T-cell (primary cell): ENCODE measurements at regions not wholly inside any gene's neighbourhood (a gene's known extent, or its start where the extent isn't known, plus 50 kb on each side); places are given as distances from the start of the nearest gene placed in this dataset.

Source experiments
- ATAC-seq, 4 experiments: fragments of 200-7000 bp in 3 of 4; fragments of 150-1000 bp in 1 of 4; cut with Tn5 transposase; replicated peaks in 1 of 4; 1 replicate in 3 of 4; 2 replicates in 1 of 4; pipeline ENCODE4 v1.10.0; 2021; ENCODE audit warnings: moderate library complexity in 3 of 4, mild to moderate bottlenecking in 2 of 4, moderate number of reproducible peaks in 1 of 4
- CTCF ChIA-PET, 2 donors: fragments of 300-600 bp; sonication (Branson Sonifier 250); formaldehyde crosslinking; loops; one replicate each; lab custom pipeline; 2022; ENCODE audit warnings: antibody characterized with exemption in 2 of 2; lab: Charles Lee
- POLR2A ChIA-PET, 2 donors: fragments of 300-600 bp; sonication (Branson Sonifier 250); formaldehyde crosslinking; loops; one replicate each; lab custom pipeline; 2022; ENCODE audit warnings: antibody characterized with exemption in 2 of 2; lab: Charles Lee
- DNase-seq, 35 experiments: peaks; one replicate each; pipeline versions ENCODE4 v3.0.0 to v3.0.0-alpha.2; 2013 to 2023
- H3K27ac ChIP-seq: one replicate; pipeline ENCODE4 v1.5.1; 2013; ENCODE audit warnings: low read length
- H3K27me3 ChIP-seq, 2 experiments: replicated peaks in 1 of 2; 1 replicate in 1 of 2; 2 replicates in 1 of 2; pipeline versions ENCODE4 v1.6.1 to v1.7.0; 2013; ENCODE audit warnings: low read length in 1 of 2, mixed read lengths in 1 of 2; ENCODE audit not compliant: control insufficient read depth in 2 of 2, insufficient read depth in 2 of 2; ENCODE audit errors: extremely low read depth in 1 of 2
- H3K36me3 ChIP-seq, 2 donors: 1 replicate in 1 of 2; 2 replicates in 1 of 2; pipeline versions ENCODE4 v1.6.1 to v1.7.0; 2013; ENCODE audit warnings: low read length in 1 of 2; ENCODE audit not compliant: control insufficient read depth in 2 of 2, insufficient read depth in 1 of 2; ENCODE audit errors: extremely low read depth in 1 of 2
- H3K4me1 ChIP-seq, 2 experiments: 1 replicate in 1 of 2; 2 replicates in 1 of 2; pipeline versions ENCODE4 v1.6.1 to v1.7.0; 2013; ENCODE audit warnings: low read length in 2 of 2, mixed read lengths in 1 of 2; ENCODE audit not compliant: insufficient read depth in 2 of 2, control insufficient read depth in 1 of 2; ENCODE audit errors: extremely low read depth in 1 of 2
- H3K4me3 ChIP-seq, 2 donors: 1 replicate in 1 of 2; 2 replicates in 1 of 2; pipeline versions ENCODE4 v1.5.1 to v1.7.0; 2013; ENCODE audit warnings: mild to moderate bottlenecking in 2 of 2, low read length in 1 of 2, moderate library complexity in 1 of 2; ENCODE audit not compliant: control insufficient read depth in 1 of 2; ENCODE audit errors: extremely low read depth in 1 of 2
- H3K9me3 ChIP-seq: 2 replicates; pipeline ENCODE4 v1.7.0; 2013
- H3K27ac Mint-ChIP-seq, 2 donors: one replicate each; pipeline ENCODE4 v1.8.0; 2020 to 2021; ENCODE audit warnings: mild to moderate bottlenecking in 2 of 2, mixed read lengths in 2 of 2
- H3K27me3 Mint-ChIP-seq, 2 donors: one replicate each; pipeline ENCODE4 v1.8.0; 2021 to 2022; ENCODE audit warnings: mixed read lengths in 2 of 2
- H3K36me3 Mint-ChIP-seq: one replicate; pipeline ENCODE4 v1.8.0; 2021; ENCODE audit warnings: mixed read lengths
- H3K4me1 Mint-ChIP-seq, 3 donors: one replicate each; pipeline ENCODE4 v1.8.0; 2020 to 2022; ENCODE audit warnings: mixed read lengths in 3 of 3, mild to moderate bottlenecking in 1 of 3
- H3K4me3 Mint-ChIP-seq, 3 donors: one replicate each; pipeline ENCODE4 v1.8.0; 2020 to 2022; ENCODE audit warnings: mild to moderate bottlenecking in 3 of 3, mixed read lengths in 3 of 3, moderate library complexity in 3 of 3
- H3K9me3 Mint-ChIP-seq, 3 donors: one replicate each; pipeline ENCODE4 v1.8.0; 2020 to 2022; ENCODE audit warnings: mixed read lengths in 3 of 3
- WGBS: methylation state at CpG from one replicate; pipeline ENCODE4 v1.1.5; 2013; ENCODE audit warnings: missing lambda C conversion rate; ENCODE audit not compliant: insufficient coverage; 5-methylcytosine and 5-hydroxymethylcytosine counted together

GRCh38 chr2:212730994-212731393, 192.4 kb upstream of the ERBB4 start:
- POLR2A ChIA-PET, result no interaction called here
- H3K27me3 ChIP-seq, result no peaks in the 10 kb centered on the region
- 9% methylated on average over 2 of the region's 2 CpGs for WGBS
- Mint-ChIP-seq H3K36me3 (no peaks in the 10 kb centered on the region), H3K4me1 (peaks cover 0 to 11% (median 0%) of the 10 kb centered on the region in 3 donors), H3K9me3 (no peaks in the 10 kb centered on the region), H3K27me3 (no peaks in the 10 kb centered on the region), H3K4me3 (no peak overlapping the region), H3K27ac (no peak overlapping the region)
- H3K27ac ChIP-seq, result no peak overlapping the region
- CTCF ChIA-PET, result no interaction called here
- no peak overlapping the region for H3K4me3 ChIP-seq
- ATAC-seq (no peak), DNase-seq (no peak)
- no peaks in the 10 kb centered on the region for H3K9me3 ChIP-seq
- H3K4me1 ChIP-seq, result peaks cover 0 to 13% of the 10 kb centered on the region in 2 experiments
- H3K36me3 ChIP-seq, result no peaks in the 10 kb centered on the region

DNA sequence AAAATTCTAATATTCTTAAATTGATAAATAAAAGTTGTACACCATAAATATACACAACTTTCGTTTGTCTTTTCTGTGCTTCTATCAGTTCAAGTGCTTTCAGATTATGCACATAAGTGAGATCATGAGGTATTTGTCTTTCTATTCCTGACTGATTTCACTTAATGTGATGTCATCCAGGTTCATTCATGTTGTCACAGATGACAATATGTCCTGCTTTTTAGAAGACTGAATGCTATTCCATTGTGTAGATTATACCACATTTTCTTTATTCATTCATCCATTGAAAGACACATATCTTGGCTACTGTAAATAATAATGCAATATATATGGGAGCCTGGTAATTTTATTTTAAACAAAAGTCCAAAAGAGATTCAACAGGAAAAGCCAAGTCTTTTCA, 190.1 kb upstream of the ERBB4 start:
- ATAC-seq, result no peak

DNA sequence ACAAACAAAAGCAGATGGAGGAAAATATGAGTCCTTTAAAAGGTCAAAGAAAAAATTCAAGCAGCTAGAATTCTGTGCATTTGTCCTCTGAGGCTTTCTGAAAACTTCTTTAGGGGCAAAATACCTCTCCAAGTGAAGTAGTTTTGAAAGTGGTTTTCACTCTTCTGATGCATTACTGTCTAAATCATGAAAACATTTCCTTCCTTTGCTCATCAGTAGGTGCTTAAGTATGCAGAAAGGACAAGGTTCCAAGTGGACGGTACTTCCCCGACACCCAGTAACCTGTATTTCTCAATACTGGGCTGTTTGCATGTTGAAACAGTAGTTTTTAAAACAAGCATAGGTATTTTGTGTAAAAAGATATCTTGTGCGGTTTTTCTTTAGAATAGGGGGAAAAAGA, 189.1 kb upstream of the ERBB4 start:
- peaks cover 0 to 24% of the 10 kb centered on the region in 2 experiments for H3K4me1 ChIP-seq
- WGBS, result no CpG with 5 or more reads among the region's 3 CpGs
- H3K27ac ChIP-seq, result no peak overlapping the region
- CTCF ChIA-PET, result no interaction called here
- ATAC-seq, result peak in 1 of 4 experiments; percentile 55
- POLR2A ChIA-PET, result no interaction called here
- peaks cover 0 to 18% (median 6%) of the 10 kb centered on the region in 3 donors for H3K4me1 Mint-ChIP-seq
- peak in 1 of 35 experiments; percentile 17 for DNase-seq
- H3K4me3 ChIP-seq, result no peak overlapping the region
- no peak overlapping the region for H3K4me3 Mint-ChIP-seq
- no peaks in the 10 kb centered on the region for H3K27me3 ChIP-seq
- H3K36me3 Mint-ChIP-seq, result no peaks in the 10 kb centered on the region
- H3K9me3 ChIP-seq, result no peaks in the 10 kb centered on the region
- peak overlapping the region in 1 of 2 donors; percentile 24 for H3K27ac Mint-ChIP-seq
- no peaks in the 10 kb centered on the region for H3K36me3 ChIP-seq
- peaks cover 0 to 3% (median 0%) of the 10 kb centered on the region in 3 donors for H3K9me3 Mint-ChIP-seq
- H3K27me3 Mint-ChIP-seq, result no peaks in the 10 kb centered on the region

More for the DNA sequence above, 190.1 kb upstream of the ERBB4 start:
- no peak overlapping the region for H3K27ac Mint-ChIP-seq
- Histone ChIP-seq H3K4me1 (peaks cover 0 to 19% of the 10 kb centered on the region in 2 experiments), H3K27ac (no peak overlapping the region), H3K36me3 (no peaks in the 10 kb centered on the region), H3K4me3 (no peak overlapping the region), H3K27me3 (no peaks in the 10 kb centered on the region), H3K9me3 (no peaks in the 10 kb centered on the region)
- ChIA-PET CTCF (no interaction called here), POLR2A (no interaction called here)
- no CpG with 5 or more reads among the region's 1 CpG for WGBS
- no peak for DNase-seq
- H3K27me3 Mint-ChIP-seq, result no peaks in the 10 kb centered on the region
- no peaks in the 10 kb centered on the region for H3K36me3 Mint-ChIP-seq
- H3K4me3 Mint-ChIP-seq, result no peak overlapping the region
- peaks cover 0 to 3% (median 0%) of the 10 kb centered on the region in 3 donors for H3K9me3 Mint-ChIP-seq
- peaks cover 0 to 16% (median 6%) of the 10 kb centered on the region in 3 donors for H3K4me1 Mint-ChIP-seq

GRCh38 chr2:212726403-212726802, 187.8 kb upstream of the ERBB4 start:
- WGBS, result 80% methylated on average over 1 of the region's 2 CpGs
- Mint-ChIP-seq H3K9me3 (peaks cover 0 to 3% (median 0%) of the 10 kb centered on the region in 3 donors), H3K27ac (no peak overlapping the region)

GRCh38 chr2:212725180-212725579, 186.6 kb upstream of the ERBB4 start:
- DNase-seq (no peak), ATAC-seq (no peak)
- H3K4me3 ChIP-seq, result no peak overlapping the region
- Mint-ChIP-seq H3K4me3 (no peak overlapping the region), H3K36me3 (no peaks in the 10 kb centered on the region), H3K27ac (no peak overlapping the region), H3K27me3 (no peaks in the 10 kb centered on the region), H3K9me3 (peaks cover 0 to 3% (median 0%) of the 10 kb centered on the region in 3 donors), H3K4me1 (peaks cover 0 to 18% (median 6%) of the 10 kb centered on the region in 3 donors)
- no peak overlapping the region for H3K27ac ChIP-seq
- no peaks in the 10 kb centered on the region for H3K27me3 ChIP-seq
- no peaks in the 10 kb centered on the region for H3K9me3 ChIP-seq
- POLR2A ChIA-PET, result no interaction called here
- no peaks in the 10 kb centered on the region for H3K36me3 ChIP-seq
- 80% methylated on average over 2 of the region's 4 CpGs for WGBS
- H3K4me1 ChIP-seq, result peaks cover 0 to 24% of the 10 kb centered on the region in 2 experiments
- CTCF ChIA-PET, result no interaction called here

More at GRCh38 chr2:212726403-212726802, 187.8 kb upstream of the ERBB4 start:
- ChIA-PET POLR2A (no interaction called here), CTCF (no interaction called here)
- no peaks in the 10 kb centered on the region for H3K36me3 Mint-ChIP-seq
- H3K27me3 ChIP-seq, result no peaks in the 10 kb centered on the region
- peaks cover 0 to 24% of the 10 kb centered on the region in 2 experiments for H3K4me1 ChIP-seq
- H3K4me1 Mint-ChIP-seq, result peaks cover 0 to 18% (median 6%) of the 10 kb centered on the region in 3 donors
- ATAC-seq, result no peak
- no peak overlapping the region for H3K4me3 Mint-ChIP-seq
- no peaks in the 10 kb centered on the region for H3K9me3 ChIP-seq
- H3K27ac ChIP-seq, result no peak overlapping the region
- no peaks in the 10 kb centered on the region for H3K27me3 Mint-ChIP-seq
- H3K36me3 ChIP-seq, result no peaks in the 10 kb centered on the region
- H3K4me3 ChIP-seq, result no peak overlapping the region
- no peak for DNase-seq

DNA sequence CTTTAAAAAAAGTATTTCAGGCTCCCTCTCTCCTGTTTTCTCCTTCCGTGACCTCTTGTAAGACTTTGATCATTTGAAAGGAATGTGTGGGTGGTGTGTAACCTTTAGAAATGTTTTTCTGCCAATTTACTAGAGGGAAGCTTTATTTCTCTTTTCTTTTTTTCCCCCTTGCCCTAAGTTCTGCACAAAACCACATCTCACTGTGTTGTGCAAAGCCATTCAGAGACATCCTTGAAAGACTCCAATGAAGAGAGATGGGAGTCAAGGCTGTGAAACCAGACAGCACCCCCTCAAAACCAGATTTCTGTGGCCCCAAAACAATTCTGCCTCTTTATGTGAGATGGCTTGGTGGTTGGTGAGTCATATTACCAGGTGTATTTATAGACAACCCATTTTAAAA, 184.6 kb upstream of the ERBB4 start:
- WGBS, result no CpG with 5 or more reads among the region's 1 CpG
- H3K9me3 Mint-ChIP-seq, result peaks cover 0 to 3% (median 0%) of the 10 kb centered on the region in 3 donors
- ChIA-PET CTCF (no interaction called here), POLR2A (no interaction called here)
- Histone ChIP-seq H3K36me3 (no peaks in the 10 kb centered on the region), H3K27me3 (no peaks in the 10 kb centered on the region), H3K4me3 (no peak overlapping the region), H3K27ac (no peak overlapping the region), H3K9me3 (no peaks in the 10 kb centered on the region), H3K4me1 (peaks cover 0 to 24% of the 10 kb centered on the region in 2 experiments)
- no peak overlapping the region for H3K4me3 Mint-ChIP-seq
- no peaks in the 10 kb centered on the region for H3K27me3 Mint-ChIP-seq
- peaks cover 0 to 18% (median 6%) of the 10 kb centered on the region in 3 donors for H3K4me1 Mint-ChIP-seq
- no peak overlapping the region for H3K27ac Mint-ChIP-seq
- DNase-seq (no peak), ATAC-seq (no peak)
- H3K36me3 Mint-ChIP-seq, result no peaks in the 10 kb centered on the region

GRCh38 chr2:212722046-212722445, 183.4 kb upstream of the ERBB4 start:
- no peak for DNase-seq
- H3K27ac Mint-ChIP-seq, result no peak overlapping the region
- H3K36me3 ChIP-seq, result no peaks in the 10 kb centered on the region
- no peaks in the 10 kb centered on the region for H3K36me3 Mint-ChIP-seq
- no peaks in the 10 kb centered on the region for H3K27me3 Mint-ChIP-seq
- peaks cover 0 to 3% (median 0%) of the 10 kb centered on the region in 3 donors for H3K9me3 Mint-ChIP-seq
- H3K27me3 ChIP-seq, result no peaks in the 10 kb centered on the region
- no peak overlapping the region for H3K27ac ChIP-seq
- H3K4me1 ChIP-seq, result peaks cover 0 to 20% of the 10 kb centered on the region in 2 experiments
- WGBS, result no CpG with 5 or more reads among the region's 1 CpG
- H3K4me3 Mint-ChIP-seq, result no peak overlapping the region
- POLR2A ChIA-PET, result no interaction called here
- ATAC-seq, result no peak
- H3K4me1 Mint-ChIP-seq, result peaks cover 0 to 12% (median 6%) of the 10 kb centered on the region in 3 donors
- no peaks in the 10 kb centered on the region for H3K9me3 ChIP-seq
- no peak overlapping the region for H3K4me3 ChIP-seq
- CTCF ChIA-PET, result no interaction called here
